ENCODE measurements at regions not wholly inside any gene's neighbourhood (a gene's known extent, or its start where the extent isn't known, plus 50 kb on each side); places are given as distances from the start of the nearest gene placed in this dataset.

- no peak for DNase-seq
- Histone ChIP-seq H3K36me3 (peaks cover 0 to 13% (median 0%) of the 10 kb centered on the region in 3 donors), H3K27ac (no peak overlapping the region), H3K4me1 (no peaks in the 10 kb centered on the region), H3K9me3 (no peaks in the 10 kb centered on the region), H3K27me3 (no peaks in the 10 kb centered on the region), H3K4me3 (no peak overlapping the region)
- no peak for TF ChIP-seq POLR2A (IDR thresholded peaks at IDR 0.05)
- TF ChIP-seq CTCF (IDR thresholded peaks at IDR 0.05), result no peak
Observed at GRCh38 chr1:232510367-232511110, 119.4 kb downstream of the SIPA1L2 start.

GRCh38 chr1:232509570-232509969 is 120.4 kb downstream of the SIPA1L2 start:
- H3K27me3 ChIP-seq, result no peaks in the 10 kb centered on the region
- H3K36me3 ChIP-seq, result peaks cover 0 to 7% (median 0%) of the 10 kb centered on the region in 3 donors
- no peak overlapping the region for H3K4me3 ChIP-seq
- H3K27ac ChIP-seq, result no peak overlapping the region
- H3K4me1 ChIP-seq, result no peaks in the 10 kb centered on the region
- no peak for TF ChIP-seq POLR2A (IDR thresholded peaks at IDR 0.05)
- TF ChIP-seq CTCF (IDR thresholded peaks at IDR 0.05), result no peak
- no peak for DNase-seq
- H3K9me3 ChIP-seq, result no peaks in the 10 kb centered on the region

GRCh38 chr1:232508130-232508701 is 121.7 kb downstream of the SIPA1L2 start:
- Histone ChIP-seq H3K36me3 (no peaks in the 10 kb centered on the region), H3K4me3 (no peak overlapping the region), H3K27me3 (no peaks in the 10 kb centered on the region), H3K4me1 (no peaks in the 10 kb centered on the region), H3K9me3 (no peaks in the 10 kb centered on the region), H3K27ac (no peak overlapping the region)
- DNase-seq, result no peak
- TF ChIP-seq POLR2A (IDR thresholded peaks at IDR 0.05) (no peak), CTCF (IDR thresholded peaks at IDR 0.05) (no peak)

GRCh38 chr1:232507571-232507970 is 122.4 kb downstream of the SIPA1L2 start:
- no peaks in the 10 kb centered on the region for H3K27me3 ChIP-seq
- no peaks in the 10 kb centered on the region for H3K9me3 ChIP-seq
- no peaks in the 10 kb centered on the region for H3K36me3 ChIP-seq
- TF ChIP-seq POLR2A (IDR thresholded peaks at IDR 0.05), result no peak
- no peak for TF ChIP-seq CTCF (IDR thresholded peaks at IDR 0.05)
- H3K4me3 ChIP-seq, result no peak overlapping the region
- no peaks in the 10 kb centered on the region for H3K4me1 ChIP-seq
- no peak for DNase-seq
- no peak overlapping the region for H3K27ac ChIP-seq

GRCh38 chr1:232505884-232506283 is 124.0 kb downstream of the SIPA1L2 start:
- DNase-seq, result no peak
- no peaks in the 10 kb centered on the region for H3K9me3 ChIP-seq
- H3K36me3 ChIP-seq, result no peaks in the 10 kb centered on the region
- no peak overlapping the region for H3K27ac ChIP-seq
- TF ChIP-seq POLR2A (IDR thresholded peaks at IDR 0.05) (no peak), CTCF (IDR thresholded peaks at IDR 0.05) (no peak)
- no peaks in the 10 kb centered on the region for H3K4me1 ChIP-seq
- H3K27me3 ChIP-seq, result no peaks in the 10 kb centered on the region
- H3K4me3 ChIP-seq, result no peak overlapping the region

Data from Peyer's patch (tissue), 4 donors.